H9 (cell line): ENCODE measurements at regions not wholly inside any gene's neighbourhood (a gene's known extent, or its start where the extent isn't known, plus 50 kb on each side); places are given as distances from the start of the nearest gene placed in this dataset.

ENCODE experiments used
- DNase-seq: peaks from one replicate; pipeline ENCODE4 v3.0.0-alpha.2; 2017
- H2AFZ ChIP-seq: one replicate; pipeline ENCODE4 v1.6.1; 2013; ENCODE audit warnings: mild to moderate bottlenecking, low read length, control low read depth, moderate library complexity
- H2AK5ac ChIP-seq: 2 replicates; pipeline ENCODE4 v1.6.1; 2013; ENCODE audit warnings: low read length, control low read depth, mixed read lengths; ENCODE audit not compliant: insufficient read length
- H2BK120ac ChIP-seq: one replicate; pipeline ENCODE4 v1.6.1; 2013; ENCODE audit warnings: low read depth, mild to moderate bottlenecking, low read length, control low read depth, inconsistent platforms; ENCODE audit not compliant: poor library complexity, severe bottlenecking
- H2BK12ac ChIP-seq: 2 replicates; pipeline ENCODE4 v1.6.1; 2013; ENCODE audit warnings: low read length, control low read depth, mixed read lengths, low read depth; ENCODE audit not compliant: insufficient read length
- H2BK15ac ChIP-seq: 2 replicates; pipeline ENCODE4 v1.6.1; 2013; ENCODE audit warnings: low read depth, low read length, control low read depth
- H2BK20ac ChIP-seq: one replicate; pipeline ENCODE4 v1.6.1; 2013; ENCODE audit warnings: low read depth, mild to moderate bottlenecking, low read length, control low read depth, inconsistent platforms; ENCODE audit not compliant: poor library complexity, severe bottlenecking
- H2BK5ac ChIP-seq: 2 replicates; pipeline ENCODE4 v1.6.1; 2013; ENCODE audit warnings: low read length, control low read depth, mixed read lengths; ENCODE audit not compliant: insufficient read length
- H3K14ac ChIP-seq: 2 replicates; pipeline ENCODE4 v1.6.1; 2013; ENCODE audit warnings: low read length, control low read depth; ENCODE audit not compliant: insufficient read depth
- H3K18ac ChIP-seq: 2 replicates; pipeline ENCODE4 v1.6.1; 2013; ENCODE audit warnings: low read depth, mild to moderate bottlenecking, mixed read lengths, low read length, control low read depth; ENCODE audit not compliant: insufficient read length
- H3K23ac ChIP-seq: 2 replicates; pipeline ENCODE4 v1.6.1; 2013; ENCODE audit warnings: low read length, control low read depth, mixed read lengths, low read depth; ENCODE audit not compliant: insufficient read length
- H3K23me2 ChIP-seq: 2 replicates; pipeline ENCODE4 v1.6.1; 2013; ENCODE audit warnings: low read depth, mild to moderate bottlenecking, mixed read lengths, low read length, control low read depth; ENCODE audit not compliant: insufficient read length, poor library complexity, severe bottlenecking
- H3K27ac ChIP-seq: 2 replicates; pipeline ENCODE4 v1.5.1; 2013; ENCODE audit warnings: low read length, control low read depth, mixed read lengths, low read depth; ENCODE audit not compliant: insufficient read length
- H3K27me3 ChIP-seq: 2 replicates; pipeline ENCODE4 v1.6.1; 2013; ENCODE audit warnings: low read length, control low read depth, inconsistent platforms; ENCODE audit not compliant: insufficient read depth
- H3K4ac ChIP-seq: 2 replicates; pipeline ENCODE4 v1.6.1; 2013; ENCODE audit warnings: low read depth, mild to moderate bottlenecking, control low read depth, inconsistent platforms, low read length, moderate library complexity
- H3K4me1 ChIP-seq: 2 replicates; pipeline ENCODE4 v1.6.1; 2013; ENCODE audit warnings: low read length, control low read depth, inconsistent platforms; ENCODE audit not compliant: insufficient read depth
- H3K4me2 ChIP-seq: 2 replicates; pipeline ENCODE4 v1.6.1; 2013; ENCODE audit warnings: low read length, control low read depth, mixed read lengths; ENCODE audit not compliant: insufficient read length, insufficient read depth
- H3K56ac ChIP-seq: 2 replicates; pipeline ENCODE4 v1.6.1; 2013; ENCODE audit warnings: low read depth, mild to moderate bottlenecking, mixed read lengths, low read length, control low read depth; ENCODE audit not compliant: insufficient read length
- H3K79me1 ChIP-seq: 2 replicates; pipeline ENCODE4 v1.6.1; 2013; ENCODE audit warnings: low read depth, mild to moderate bottlenecking, moderate library complexity, low read length, control low read depth, inconsistent platforms; ENCODE audit not compliant: insufficient read depth, poor library complexity, severe bottlenecking
- H3K79me2 ChIP-seq: 2 replicates; pipeline ENCODE4 v1.6.1; 2013; ENCODE audit warnings: low read length, control low read depth, inconsistent platforms; ENCODE audit not compliant: insufficient read depth
- H3K9ac ChIP-seq: 2 replicates; pipeline ENCODE4 v1.6.1; 2013; ENCODE audit warnings: low read length, control low read depth, mixed read lengths; ENCODE audit not compliant: insufficient read length; ENCODE audit errors: extremely low read depth
- H3K9me3 ChIP-seq: one replicate; pipeline ENCODE4 v1.6.1; 2013; ENCODE audit warnings: low read depth, low read length, inconsistent platforms; ENCODE audit not compliant: control insufficient read depth
- H3T11ph ChIP-seq: one replicate; pipeline ENCODE4 v1.6.1; 2013; ENCODE audit warnings: mild to moderate bottlenecking, low read length, control low read depth, inconsistent platforms
- H4K20me1 ChIP-seq: one replicate; pipeline ENCODE4 v1.6.1; 2013; ENCODE audit not compliant: control insufficient read depth, insufficient read length, insufficient read depth
- H4K5ac ChIP-seq: 2 replicates; pipeline ENCODE4 v1.6.1; 2013; ENCODE audit warnings: low read depth, mild to moderate bottlenecking, mixed read lengths, low read length, control low read depth; ENCODE audit not compliant: insufficient read length
- H4K8ac ChIP-seq: replicated peaks from 2 replicates; pipeline ENCODE4 v1.6.1; 2013; ENCODE audit warnings: low read length, control low read depth, mixed read lengths, low read depth; ENCODE audit not compliant: insufficient read length
- H4K91ac ChIP-seq: 2 replicates; pipeline ENCODE4 v1.6.1; 2013; ENCODE audit warnings: low read depth, mild to moderate bottlenecking, moderate library complexity, mixed read lengths, low read length, control low read depth; ENCODE audit not compliant: insufficient read length
- H3K27ac Mint-ChIP-seq, 3 experiments: 2 replicates in 2 of 3; 3 replicates in 1 of 3; pipeline ENCODE4 v1.8.0; 2020 to 2021; ENCODE audit warnings: mixed read lengths in 3 of 3, mild to moderate bottlenecking in 1 of 3, moderate library complexity in 1 of 3
- H3K27me3 Mint-ChIP-seq: 2 replicates; pipeline ENCODE4 v1.8.0; 2021; ENCODE audit warnings: low read depth, mild to moderate bottlenecking, moderate library complexity, mixed read lengths
- H3K36me3 Mint-ChIP-seq, 3 experiments: 2 replicates in 2 of 3; 3 replicates in 1 of 3; pipeline ENCODE4 v1.8.0; 2020 to 2021; ENCODE audit warnings: low read depth in 3 of 3, mixed read lengths in 3 of 3; ENCODE audit not compliant: insufficient read depth in 1 of 3
- H3K4me1 Mint-ChIP-seq, 2 experiments: 2 replicates each; pipeline ENCODE4 v1.8.0; 2020; ENCODE audit warnings: mixed read lengths in 2 of 2
- H3K4me3 Mint-ChIP-seq, 2 experiments: 2 replicates in 1 of 2; 3 replicates in 1 of 2; pipeline ENCODE4 v1.8.0; 2020 to 2021; ENCODE audit warnings: mild to moderate bottlenecking in 2 of 2, mixed read lengths in 2 of 2, moderate library complexity in 1 of 2
- H3K9me3 Mint-ChIP-seq, 2 experiments: 2 replicates in 1 of 2; 3 replicates in 1 of 2; pipeline ENCODE4 v1.8.0; 2020; ENCODE audit warnings: mild to moderate bottlenecking in 2 of 2, mixed read lengths in 2 of 2, moderate library complexity in 1 of 2
- WGBS: extraction: QIAGEN DNeasy Blood & Tissue Kit; methylation state at CpG from one replicate; pipeline ENCODE4 v1.1.7; 2013; ENCODE audit warnings: missing lambda C conversion rate, low lambda C conversion rate, mixed read lengths; ENCODE audit not compliant: insufficient read length; ENCODE audit errors: extremely low coverage; 5-methylcytosine and 5-hydroxymethylcytosine counted together
- TF ChIP-seq, protein P1 (sequence below): fragments of 200-600 bp; sonication (generic); conservative IDR thresholded peaks from 3 replicates; pipeline ENCODE4 v1.8.0; 2021; ENCODE audit warnings: antibody characterized with exemption, mild to moderate bottlenecking

DNA sequence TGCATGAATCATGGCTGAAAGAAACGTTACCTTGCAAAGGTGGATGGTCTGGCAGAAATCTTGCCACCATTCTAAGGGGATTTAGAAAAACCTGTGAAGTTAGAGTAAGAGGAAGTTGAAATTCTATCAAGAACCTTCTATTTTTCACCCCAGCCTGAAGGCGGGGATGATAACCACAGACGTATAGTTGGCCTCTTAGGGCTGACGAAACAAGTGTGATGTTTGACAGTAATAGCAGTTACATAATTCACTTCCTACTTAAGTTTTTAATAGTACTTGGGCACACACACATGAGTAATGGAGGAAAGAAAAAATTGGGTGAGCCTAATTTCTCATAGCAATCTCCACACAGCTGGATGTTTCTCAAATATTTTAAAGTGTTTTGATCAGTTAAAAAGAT lies 336.6 kb upstream of the SALL3 start:
- DNase-seq, result no peak
- H3K27me3 Mint-ChIP-seq, result no peaks in the 10 kb centered on the region
- Histone ChIP-seq H3K9me3 (no peaks in the 10 kb centered on the region), H3K23me2 (no peaks in the 10 kb centered on the region), H3K56ac (no peak overlapping the region), H2BK120ac (no peak overlapping the region), H4K91ac (no peak overlapping the region), H4K5ac (no peak overlapping the region), H2AK5ac (no peak overlapping the region), H3K23ac (no peak overlapping the region), H3K14ac (no peak overlapping the region), H2AFZ (no peak overlapping the region), H3K79me1 (no peaks in the 10 kb centered on the region), H3K18ac (no peak overlapping the region), H4K8ac (no peak overlapping the region), H3K9ac (no peak overlapping the region), H3K79me2 (no peaks in the 10 kb centered on the region), H3T11ph (no peak overlapping the region), H2BK20ac (no peak overlapping the region), H2BK5ac (no peak overlapping the region), H3K4me2 (no peak overlapping the region), H3K27me3 (no peaks in the 10 kb centered on the region), H4K20me1 (peaks cover 3% of the 10 kb centered on the region), H3K27ac (no peak overlapping the region), H3K4me1 (peaks cover 3% of the 10 kb centered on the region; the same call in 1 of the 2 replicates), H2BK15ac (no peak overlapping the region), H2BK12ac (no peak overlapping the region), H3K4ac (no peak overlapping the region)
- H3K9me3 Mint-ChIP-seq, result peaks cover 0 to 7% of the 10 kb centered on the region in 2 experiments; a peak in 3 of 5 replicates
- no peak overlapping the region for H3K4me3 Mint-ChIP-seq
- TF ChIP-seq, protein P1, sequence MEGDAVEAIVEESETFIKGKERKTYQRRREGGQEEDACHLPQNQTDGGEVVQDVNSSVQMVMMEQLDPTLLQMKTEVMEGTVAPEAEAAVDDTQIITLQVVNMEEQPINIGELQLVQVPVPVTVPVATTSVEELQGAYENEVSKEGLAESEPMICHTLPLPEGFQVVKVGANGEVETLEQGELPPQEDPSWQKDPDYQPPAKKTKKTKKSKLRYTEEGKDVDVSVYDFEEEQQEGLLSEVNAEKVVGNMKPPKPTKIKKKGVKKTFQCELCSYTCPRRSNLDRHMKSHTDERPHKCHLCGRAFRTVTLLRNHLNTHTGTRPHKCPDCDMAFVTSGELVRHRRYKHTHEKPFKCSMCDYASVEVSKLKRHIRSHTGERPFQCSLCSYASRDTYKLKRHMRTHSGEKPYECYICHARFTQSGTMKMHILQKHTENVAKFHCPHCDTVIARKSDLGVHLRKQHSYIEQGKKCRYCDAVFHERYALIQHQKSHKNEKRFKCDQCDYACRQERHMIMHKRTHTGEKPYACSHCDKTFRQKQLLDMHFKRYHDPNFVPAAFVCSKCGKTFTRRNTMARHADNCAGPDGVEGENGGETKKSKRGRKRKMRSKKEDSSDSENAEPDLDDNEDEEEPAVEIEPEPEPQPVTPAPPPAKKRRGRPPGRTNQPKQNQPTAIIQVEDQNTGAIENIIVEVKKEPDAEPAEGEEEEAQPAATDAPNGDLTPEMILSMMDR, result no peak
- WGBS, result no CpG with 5 or more reads among the region's 4 CpGs
- peaks cover 4 to 15% of the 10 kb centered on the region in 2 experiments; a peak in 3 of 4 replicates for H3K4me1 Mint-ChIP-seq
- no peak overlapping the region for H3K27ac Mint-ChIP-seq
- peaks cover 0 to under 1% (median 0%) of the 10 kb centered on the region in 3 experiments; a peak in 3 of 7 replicates for H3K36me3 Mint-ChIP-seq
